ENCODE measurements at regions not wholly inside any gene's neighbourhood (a gene's known extent, or its start where the extent isn't known, plus 50 kb on each side); places are given as distances from the start of the nearest gene placed in this dataset.

DNA sequence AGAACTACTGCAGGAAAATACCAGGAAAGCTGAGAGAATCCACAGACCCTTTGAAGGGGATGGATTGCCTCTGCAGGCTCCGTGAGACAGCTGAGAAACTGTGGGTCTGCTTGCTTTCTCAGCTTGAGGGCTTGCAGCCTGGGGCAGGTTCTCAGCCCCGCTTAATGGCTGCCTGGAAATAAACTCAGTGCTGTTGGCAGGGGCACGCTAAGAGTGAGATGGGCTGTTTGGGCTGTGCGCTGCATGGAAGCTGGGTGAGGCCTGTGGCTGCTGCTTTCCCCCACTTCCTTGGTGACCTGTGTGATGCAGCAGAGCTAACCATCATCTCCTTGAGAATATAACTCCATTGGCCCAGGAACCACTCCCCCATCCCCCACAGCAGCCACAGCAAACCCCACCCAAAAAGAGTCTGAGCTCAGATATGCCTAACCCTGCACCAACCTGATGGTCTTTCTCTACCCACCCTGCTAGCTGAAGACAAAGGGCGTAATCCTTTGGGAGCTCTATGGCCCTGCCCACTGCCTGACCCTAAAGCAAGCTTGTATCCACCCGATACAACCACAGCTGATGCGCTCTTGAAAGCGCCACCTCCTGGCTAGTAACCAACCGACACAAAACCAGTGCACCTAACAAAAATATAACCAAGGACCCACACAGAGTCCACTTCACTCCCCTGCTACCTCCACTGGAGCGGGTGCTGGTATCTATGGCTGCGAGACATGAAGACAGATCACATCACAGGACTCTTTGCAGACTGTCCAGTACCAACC is 800.6 kb upstream of the MAP3K7 start:
- no peak for DNase-seq

DNA sequence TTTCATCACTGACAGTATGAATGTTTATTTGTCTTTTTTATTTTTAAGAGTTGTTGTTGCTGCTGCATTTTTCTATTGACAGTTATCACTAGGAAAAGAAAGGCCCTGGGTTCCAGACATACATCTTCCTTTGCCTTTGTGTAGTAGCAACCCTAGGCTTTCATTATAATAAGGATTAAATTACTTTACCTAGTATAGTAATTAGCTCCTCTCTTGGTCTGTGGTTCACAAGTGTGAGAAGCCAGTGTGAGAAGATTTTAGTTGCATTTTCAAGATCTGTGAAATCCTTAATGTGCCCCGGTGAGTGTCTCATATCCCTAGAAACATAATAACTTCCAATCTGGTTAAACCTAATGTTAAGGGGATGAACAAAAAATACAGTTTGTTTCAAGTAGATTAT is 799.3 kb upstream of the MAP3K7 start:
- DNase-seq: no peak

GRCh38 chr6:91383207-91383606 is 796.3 kb upstream of the MAP3K7 start:
- DNase-seq: no peak

DNA sequence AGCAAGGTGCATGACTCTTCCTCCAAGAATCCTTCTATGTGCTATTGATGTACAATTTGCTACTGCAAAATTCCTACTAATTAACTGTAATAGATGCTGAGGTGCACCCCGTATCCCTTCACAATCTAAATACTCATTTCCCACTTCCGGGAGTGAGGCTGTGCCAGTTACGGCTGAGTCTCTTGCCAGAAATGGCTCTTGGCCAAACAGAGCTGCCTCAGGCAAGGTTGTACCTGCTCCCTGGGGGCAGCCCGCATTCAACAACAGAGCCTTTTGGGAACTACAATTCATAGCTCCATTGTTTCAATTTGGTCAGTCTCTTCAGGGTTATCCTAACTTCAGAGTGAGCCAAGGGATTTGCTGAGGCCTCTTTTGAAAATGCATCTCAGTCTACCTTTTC is 789.8 kb upstream of the MAP3K7 start:
- no peak for DNase-seq

GRCh38 chr6:91366781-91367180 is 779.9 kb upstream of the MAP3K7 start:
- no peak for DNase-seq

- DNase-seq: no peak
Measured at GRCh38 chr6:91358986-91359385, 772.1 kb upstream of the MAP3K7 start.

GRCh38 chr6:91352878-91353277 is 766.0 kb upstream of the MAP3K7 start:
- no peak for DNase-seq

DNA sequence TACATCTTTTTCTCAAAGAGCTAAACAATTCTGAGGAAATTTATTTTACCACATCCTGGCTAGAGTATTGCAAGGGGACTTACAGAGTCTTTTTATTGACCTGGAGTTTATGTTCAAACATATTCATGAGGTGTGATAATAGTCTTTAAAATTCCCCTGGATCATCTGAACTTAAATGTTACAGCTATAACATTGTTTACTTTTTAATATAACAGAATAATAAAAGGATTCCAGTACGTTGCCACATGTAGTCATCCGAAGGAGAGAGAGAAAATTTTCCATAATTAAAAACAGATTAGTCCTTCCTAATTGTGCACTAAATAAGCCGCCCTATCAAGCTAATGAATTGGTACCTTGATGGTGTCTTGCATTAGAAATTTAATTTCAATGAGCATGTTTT is 765.4 kb upstream of the MAP3K7 start:
- DNase-seq: no peak

DNA sequence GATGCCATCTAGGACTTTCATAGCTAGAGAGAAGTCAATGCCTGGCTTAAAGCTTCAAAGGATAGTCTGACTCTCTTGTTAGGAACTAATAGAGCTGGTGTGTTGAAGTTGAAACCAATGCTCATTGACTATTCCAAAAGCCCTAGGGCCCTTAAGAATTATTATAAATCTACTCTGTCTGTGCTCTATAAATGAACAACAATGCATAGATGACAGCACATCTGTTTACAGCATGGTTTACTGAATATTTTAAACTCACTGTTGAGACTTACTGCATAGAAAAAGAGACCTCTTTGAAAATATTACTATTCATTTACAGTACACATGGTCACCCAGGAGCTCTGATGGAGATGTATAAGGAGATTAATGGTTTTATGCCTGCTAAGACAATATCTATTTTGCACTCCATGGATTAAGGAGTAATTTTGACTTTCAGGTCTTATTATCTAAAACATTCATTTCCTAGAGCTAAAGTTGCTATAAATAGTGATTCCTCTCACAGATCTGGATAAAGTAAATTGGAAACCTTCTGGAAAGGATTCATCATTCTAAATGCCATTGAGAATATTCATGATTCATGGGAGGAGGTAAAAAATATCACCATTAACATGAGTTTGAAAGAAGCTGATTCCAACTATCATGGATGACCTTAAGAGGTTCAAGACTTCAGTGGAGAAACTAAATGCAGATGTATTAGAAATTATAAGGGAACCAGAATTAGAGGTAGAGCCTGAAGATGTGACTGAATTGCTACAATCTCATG is 763.5 kb upstream of the MAP3K7 start:
- no peak for DNase-seq

- DNase-seq: no peak
Measured at GRCh38 chr6:91341473-91341872, 754.6 kb upstream of the MAP3K7 start.

- DNase-seq: peak; percentile 7
Measured at GRCh38 chr6:91340896-91341395, 754.1 kb upstream of the MAP3K7 start.

GRCh38 chr6:91337967-91338366 is 751.1 kb upstream of the MAP3K7 start:
- DNase-seq: no peak

DNA sequence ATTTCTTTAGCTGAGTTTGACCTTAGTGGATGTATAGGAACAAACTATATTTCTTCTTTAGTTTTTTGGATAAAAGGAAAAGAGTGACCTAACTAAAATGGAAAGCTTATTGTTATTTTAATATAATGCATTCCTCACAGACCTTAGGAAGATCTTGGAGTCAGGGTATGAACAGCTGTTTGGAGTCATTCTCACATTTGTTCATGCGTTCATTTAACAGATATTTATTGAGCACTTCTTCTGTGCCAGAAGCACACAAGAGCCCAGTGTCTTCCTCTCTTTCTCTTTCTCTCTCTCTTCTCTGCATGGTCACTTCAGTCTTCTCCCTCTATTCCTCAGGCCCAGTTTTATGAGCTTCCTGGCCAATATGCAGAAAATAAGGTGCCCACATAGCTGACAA is 744.0 kb upstream of the MAP3K7 start:
- DNase-seq: peak; percentile 33

DNA sequence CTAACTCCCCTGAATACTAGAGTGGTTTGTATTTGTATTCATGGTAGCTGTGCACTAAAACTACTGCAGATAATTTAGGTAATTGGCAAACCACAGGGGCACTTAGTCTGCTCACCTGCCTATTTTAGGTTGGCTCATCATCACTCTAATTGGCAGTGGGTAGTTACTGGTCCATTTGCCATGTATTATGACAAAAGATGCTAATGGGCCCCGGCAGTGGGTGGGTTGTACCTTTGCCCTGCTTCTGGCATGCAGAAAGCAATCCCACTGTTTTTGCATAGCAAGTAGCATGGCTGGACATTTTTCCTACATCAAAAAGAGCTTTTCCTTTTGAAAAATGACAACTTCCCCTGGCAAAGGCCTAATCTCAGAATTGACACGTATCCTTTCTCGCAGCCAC is 741.4 kb upstream of the MAP3K7 start:
- DNase-seq: no peak

GRCh38 chr6:91324711-91325110 is 737.8 kb upstream of the MAP3K7 start:
- no peak for DNase-seq

DNA sequence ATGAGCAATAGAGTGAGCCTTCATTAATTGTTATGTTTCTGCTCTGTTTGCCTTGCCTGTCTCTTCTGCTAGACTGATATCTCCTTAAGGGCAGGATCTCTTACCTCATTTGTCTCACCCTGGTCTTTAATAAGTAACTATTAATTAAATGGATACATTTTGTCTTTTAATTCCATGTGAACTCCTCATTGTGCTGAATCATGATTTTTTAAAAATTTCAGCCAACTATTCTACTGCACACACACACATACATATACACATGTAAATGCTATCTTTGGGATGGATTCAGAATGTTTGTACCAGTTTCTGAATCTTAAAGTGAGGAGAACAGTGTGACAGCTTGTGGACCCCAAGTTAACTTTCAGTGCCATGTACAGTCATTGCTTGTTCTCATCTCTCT is 731.1 kb upstream of the MAP3K7 start:
- no peak for DNase-seq

DNA sequence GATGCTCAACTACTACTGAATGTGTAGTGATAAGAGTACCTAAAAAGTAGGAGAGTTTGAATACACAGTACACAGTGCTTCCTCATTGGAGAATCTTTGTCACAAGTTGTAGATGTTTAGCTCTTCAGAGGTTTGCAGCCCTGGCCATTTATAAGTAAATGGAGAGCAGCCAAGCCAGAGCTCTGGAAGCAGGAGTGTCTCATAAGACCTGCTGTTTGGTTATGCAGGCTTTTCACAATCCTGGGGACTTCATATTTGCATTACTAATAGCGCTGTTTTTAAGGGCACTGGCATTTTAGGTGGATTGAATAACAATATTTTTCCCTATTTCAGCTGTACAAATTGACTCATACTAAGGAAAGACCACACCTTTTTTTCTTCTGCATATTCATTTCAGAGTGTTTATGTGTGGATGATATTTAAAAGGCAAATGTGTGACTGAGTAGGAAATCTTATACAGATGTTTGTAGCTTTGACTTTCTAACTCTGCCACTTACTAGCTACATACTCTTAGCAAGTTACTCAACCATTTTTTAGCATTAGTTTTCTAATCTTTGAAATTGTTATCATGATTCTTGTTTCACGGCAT is 730.5 kb upstream of the MAP3K7 start:
- peak; percentile 22 for DNase-seq

DNA sequence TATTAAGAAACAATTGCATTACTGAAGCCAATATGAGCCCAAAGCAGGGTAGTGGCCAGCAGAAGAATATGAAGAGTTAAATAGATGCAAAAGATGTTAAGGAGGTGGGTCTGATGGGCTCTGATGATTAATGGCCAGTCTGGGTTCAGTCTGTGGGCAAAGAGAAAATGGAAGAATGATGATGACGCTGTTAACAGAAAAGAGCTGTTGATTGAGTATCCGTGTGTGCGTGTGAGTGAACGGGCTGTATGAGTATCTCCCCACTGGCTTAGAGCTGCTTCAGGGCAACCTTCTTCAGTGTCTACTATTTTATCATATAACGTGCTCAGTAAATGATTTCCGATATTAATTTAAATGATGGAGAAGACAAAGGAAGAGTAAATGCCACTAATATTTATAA is 723.3 kb upstream of the MAP3K7 start:
- no peak for DNase-seq

DNA sequence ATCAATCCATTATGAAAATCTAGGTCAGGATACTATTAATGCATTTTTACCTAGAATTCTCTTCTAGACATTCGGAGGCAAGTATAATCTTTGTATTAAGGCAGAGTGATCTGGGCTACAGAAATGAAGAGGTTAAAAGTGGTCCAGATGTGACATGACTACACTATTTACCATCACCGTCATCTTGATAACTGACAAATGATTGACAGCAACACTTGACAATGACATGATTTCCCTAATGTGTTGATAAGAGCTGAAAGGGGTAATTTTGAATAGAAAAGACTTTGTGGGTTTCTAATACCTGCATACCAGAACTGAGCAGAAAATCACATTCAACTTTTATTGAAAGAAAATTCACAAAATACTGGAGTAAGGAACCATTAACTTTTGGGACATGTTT is 718.9 kb upstream of the MAP3K7 start:
- no peak for DNase-seq

GRCh38 chr6:91304521-91304920 is 717.6 kb upstream of the MAP3K7 start:
- DNase-seq: no peak

- DNase-seq: no peak
Measured at GRCh38 chr6:91303326-91303725, 716.5 kb upstream of the MAP3K7 start.

DNA sequence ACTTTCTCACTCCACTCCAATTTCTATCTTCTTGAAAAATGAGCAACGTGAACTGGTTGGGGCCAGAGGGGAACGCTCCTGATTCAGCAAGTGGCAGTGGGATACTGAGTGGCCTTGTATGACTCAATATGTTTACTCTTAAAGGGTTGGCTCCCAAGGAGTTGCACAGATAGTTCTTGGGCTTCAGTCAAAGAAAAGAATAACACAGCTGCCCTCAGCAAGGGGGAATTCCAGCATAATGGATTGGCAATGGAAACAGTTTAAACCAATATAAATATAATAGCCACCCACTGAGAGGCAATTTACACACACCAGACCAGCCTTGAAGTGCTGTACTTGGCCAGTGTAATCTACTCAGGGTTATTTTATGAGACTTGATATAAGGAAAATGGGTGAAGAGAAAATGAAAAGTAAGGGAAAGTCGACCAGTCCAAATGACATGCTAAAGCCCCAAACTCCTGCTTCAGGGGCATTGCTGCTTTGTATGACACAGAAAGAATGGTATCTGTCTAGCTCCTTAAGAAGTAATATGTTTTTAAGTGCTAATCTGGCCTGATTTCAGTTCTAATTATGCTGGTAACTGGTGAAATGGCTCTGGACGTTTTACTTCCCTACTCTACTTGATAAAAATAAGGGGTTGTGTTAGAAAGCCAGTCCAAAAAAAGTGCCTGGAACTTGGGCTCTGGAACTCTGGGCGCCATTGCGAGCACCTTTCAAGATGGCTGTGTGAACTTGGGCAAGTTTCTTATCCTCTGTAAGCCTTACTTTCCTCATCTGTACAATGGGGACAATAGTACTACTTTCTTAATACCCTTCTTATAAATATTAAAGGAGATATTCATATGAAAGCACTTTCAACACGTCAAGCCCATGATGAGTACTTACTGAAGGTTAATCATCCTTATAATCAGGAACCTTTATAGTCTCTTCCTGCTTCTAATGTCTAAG is 712.9 kb upstream of the MAP3K7 start:
- no peak for DNase-seq

All from muscle of arm (tissue), 1 donor.